Activated CD4-positive, CD25-positive, alpha-beta regulatory T cell treated with anti-CD3 and anti-CD28 coated beads, Interleukin-2, amount 50 U/mL, for 16 hours (primary cell): ENCODE measurements at regions not wholly inside any gene's neighbourhood (a gene's known extent, or its start where the extent isn't known, plus 50 kb on each side); places are given as distances from the start of the nearest gene placed in this dataset.
"Not testable (repeated sequence)": the region's sequence is repeated elsewhere in the genome, so short reads cannot be mapped to it uniquely, and the experiment has no call there.

Experiments used
- DNase-seq: peaks from one replicate; pipeline ENCODE4 v3.0.0-alpha.2; 2020; ENCODE audit warnings: low read depth, low spot score

DNA sequence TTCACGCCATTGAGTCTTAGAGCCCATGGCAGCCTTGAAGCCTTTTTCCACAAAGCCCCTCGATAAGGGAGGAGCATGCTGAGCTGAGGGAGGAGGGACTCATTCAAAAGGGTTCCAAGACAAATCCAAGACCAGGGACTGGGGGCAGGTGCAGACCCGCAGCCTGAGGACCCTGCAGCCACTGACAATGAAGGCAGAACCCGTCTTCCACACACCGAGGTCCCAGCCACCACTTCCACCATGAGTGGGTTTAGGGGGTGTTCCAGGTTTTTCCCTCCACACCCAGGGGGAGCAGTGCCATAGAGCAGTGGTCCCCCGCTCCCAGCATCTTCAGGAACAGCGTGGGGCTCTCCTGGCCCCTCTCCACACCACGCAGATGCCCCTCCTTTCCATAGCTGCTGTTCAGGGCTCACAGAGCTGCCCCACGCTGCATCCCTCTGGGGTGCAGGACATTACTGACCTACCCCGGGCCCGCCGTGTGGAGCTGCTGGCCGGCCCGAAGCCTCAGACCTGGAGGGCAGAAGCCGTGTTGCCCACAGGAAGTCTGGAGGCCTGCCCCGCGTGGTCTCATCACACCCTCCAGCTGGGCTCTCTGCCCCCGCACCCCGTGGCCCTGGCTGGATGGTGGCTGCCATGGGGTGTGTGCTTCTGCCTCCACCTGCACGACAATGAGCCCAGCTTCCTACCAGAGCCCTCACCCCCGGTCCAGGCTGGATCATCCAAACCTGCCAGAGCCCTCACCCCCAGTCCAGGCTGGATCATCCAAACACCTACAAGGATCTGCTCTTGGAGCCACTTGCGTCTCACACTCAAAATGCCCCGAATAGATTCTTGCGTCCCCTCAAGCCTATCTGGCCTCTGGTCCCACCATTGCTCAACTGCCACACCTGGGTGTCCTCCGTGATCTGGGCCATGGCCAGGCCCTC lies 220.0 kb upstream of the TCERG1L start:
- DNase-seq = no peak

DNA sequence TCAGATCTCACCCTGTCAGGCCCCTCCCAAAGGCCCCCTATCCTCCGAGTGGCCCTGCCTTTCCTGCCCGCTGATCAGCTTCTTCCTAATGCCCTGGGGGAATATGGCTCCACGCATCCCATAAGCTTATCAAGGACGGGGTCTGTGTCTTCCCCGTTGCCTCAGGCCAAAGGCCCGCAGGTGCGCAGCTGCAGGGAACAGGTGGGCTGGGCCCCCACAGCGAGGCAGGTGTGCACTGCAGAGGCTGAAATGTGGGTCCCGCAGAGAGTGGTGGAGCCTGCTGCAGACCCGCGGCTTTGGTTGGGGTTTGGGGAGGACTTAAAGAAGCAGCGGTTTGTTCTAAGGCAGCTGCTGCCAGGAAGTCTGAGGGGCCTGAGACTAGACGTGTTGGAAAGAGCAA lies 220.8 kb upstream of the TCERG1L start:
- no peak for DNase-seq

DNA sequence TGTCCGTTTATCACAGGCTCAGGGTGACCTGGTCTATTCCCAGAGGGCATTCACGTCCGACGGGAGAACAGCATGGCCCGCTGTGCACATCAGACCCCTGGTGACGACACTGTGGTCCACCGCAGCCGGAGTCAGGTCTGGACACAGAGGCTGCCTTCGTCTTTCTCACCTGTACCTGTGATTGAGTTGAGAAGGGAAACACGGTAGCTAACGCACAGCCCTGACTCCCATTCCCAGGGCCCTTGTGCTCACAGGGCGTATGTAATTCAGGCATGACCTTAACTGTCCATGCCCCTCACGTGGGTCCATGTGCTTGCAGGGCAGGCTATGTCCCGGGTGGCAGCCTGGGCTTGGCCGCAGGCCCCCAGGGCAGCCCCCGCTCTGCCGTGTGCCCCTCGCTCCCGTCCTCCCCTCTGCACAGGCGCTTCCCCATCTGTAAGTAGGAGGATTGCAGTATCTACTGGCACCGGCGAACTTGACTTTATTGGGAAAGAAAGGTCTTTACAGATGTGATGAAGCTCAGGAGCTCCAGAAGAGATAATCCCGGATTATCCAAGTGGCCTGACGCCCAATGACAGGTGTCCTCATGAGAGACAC lies 221.3 kb upstream of the TCERG1L start:
- DNase-seq = no peak

DNA sequence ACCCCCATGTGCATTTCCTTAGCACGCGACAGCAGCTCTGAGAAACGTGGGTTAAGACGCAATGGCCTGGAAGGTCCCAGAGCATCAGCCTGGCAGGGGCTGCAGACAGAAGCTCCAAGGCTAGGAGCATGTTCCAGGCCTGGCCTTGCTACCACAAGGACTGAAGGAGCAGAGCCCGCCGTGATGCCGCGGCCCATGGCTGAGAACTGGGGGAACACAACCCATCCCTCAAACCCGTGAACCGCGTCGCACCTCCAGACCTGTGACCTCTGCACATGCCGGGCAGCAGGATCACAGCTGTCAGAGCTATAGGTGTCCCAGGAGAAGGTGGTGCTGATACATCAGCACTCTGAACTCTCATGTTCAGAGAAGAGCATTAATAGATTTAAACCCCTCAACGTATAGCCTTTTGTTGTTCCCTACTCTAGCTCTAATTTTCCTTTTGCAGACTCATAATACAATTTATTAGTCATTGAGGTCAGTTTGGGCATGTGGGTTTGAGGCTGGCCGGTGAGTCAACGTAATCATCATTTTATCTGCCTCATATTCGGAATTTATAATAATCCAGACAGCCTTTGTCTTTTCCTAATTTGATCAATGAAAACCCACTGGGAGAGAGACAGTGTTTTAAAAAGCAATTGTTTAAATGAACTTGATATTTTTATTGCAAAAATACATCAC lies 222.5 kb upstream of the TCERG1L start:
- DNase-seq = no peak

DNA sequence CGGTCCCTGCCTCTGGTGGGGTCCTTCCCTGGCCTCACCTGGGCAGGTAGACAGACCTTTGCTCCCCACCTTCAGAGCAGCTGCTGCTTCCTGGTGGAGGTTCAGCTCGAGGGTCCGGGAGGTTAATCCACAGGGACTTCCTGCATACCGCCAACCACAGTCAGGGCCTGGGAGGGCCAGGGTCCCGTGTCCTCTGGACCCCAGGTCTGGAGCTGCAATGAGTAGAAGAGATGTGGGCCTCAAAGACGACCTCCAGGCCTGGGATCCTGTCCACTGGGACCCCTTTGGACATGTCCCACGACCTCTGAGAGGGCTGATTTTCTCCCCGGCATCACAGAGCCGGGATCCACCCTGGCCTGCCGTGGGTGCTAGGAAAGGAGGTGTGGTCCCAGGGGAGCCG lies 223.3 kb upstream of the TCERG1L start:
- no peak for DNase-seq

DNA sequence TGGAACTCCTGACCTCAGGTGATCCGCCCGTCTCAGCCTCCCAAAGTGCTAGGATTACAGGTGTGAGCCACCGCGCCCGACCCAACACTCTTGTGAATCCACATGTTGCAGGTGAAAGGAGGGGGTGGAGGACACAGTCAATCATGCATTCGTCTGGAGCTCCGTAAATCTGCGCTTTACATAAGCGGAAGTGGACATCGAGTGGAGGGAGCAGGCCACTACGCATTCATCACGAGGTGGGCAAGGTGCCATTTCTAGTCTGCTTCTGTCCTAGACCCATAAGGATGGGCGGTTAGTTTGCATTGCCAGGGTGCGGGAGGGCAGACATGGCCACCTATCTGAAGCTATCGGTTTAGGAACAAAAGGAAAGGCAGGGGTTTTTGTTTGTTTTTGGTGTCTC lies 225.2 kb upstream of the TCERG1L start:
- no peak for DNase-seq

DNA sequence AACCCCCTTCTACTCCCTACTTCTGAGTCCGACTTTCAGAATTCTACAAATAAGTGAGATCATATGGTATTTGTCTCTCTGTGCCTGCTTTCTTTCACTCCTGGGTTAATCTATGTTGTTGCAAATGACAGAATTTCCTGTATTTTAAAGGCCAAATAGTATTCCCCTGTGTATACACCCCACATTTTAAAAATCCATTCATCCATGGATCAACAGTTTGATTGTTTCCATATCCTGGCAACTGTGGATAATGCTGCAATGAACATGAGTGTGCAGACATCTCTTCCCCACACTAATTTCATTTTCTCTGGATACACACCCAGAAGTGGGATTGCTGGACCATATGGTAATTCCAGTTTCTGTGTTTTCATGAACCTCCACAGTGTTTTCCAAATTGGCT lies 225.8 kb upstream of the TCERG1L start:
- no peak for DNase-seq

DNA sequence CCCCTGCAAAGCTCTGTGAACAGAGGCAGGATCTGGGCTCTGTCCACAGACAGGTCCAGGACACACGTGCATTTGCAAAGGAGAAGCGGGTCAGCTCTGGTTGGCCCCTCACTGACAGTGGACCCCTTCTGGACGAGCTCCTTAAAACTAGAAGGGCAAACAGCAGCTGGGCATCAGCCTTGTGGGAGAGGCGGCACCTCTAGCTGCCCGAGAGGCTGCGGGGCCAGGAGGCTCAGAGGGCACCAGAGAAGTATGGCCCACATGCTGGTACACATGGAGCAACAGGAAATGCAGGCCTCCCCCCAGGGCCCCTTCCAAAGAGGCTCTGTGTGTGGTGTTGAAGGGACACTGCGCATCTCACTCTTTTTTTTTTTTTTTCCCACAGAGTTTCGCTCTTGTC lies 233.0 kb upstream of the TCERG1L start:
- DNase-seq = no peak

DNA sequence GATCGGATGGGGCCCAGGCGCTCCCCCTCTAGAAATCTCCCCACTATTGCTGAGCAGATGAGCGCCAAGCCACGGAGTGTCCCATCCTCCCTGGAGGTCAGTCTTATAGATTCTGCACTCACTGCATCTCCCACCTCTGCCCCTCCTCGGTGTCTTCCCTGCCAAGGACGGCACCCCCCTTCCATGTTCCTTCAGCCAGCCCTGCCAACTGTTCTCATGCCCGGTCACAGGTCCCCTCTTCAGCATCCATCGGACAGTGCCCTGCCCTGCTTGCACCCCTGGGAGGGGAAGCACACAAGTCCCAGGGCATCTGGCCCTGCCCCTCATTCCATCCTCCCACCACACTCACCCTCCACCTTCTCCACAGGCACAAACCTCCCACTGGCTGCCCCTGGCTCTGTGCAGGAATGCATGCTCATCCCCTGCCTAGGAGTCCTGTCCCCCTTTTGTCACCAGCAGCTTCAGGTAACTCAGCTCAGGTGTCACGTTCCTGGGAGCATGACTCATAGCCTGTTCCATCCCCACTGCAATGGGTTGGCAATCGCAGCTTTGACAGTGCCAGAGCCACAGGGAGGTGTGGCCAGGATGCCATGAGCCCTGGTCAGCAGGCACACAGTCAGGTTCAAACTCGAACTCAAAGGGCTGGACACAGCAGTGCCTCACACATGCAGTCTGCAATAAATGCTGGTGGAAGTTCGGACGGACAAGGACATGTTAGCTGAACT lies 234.7 kb upstream of the TCERG1L start:
- no peak for DNase-seq

DNA sequence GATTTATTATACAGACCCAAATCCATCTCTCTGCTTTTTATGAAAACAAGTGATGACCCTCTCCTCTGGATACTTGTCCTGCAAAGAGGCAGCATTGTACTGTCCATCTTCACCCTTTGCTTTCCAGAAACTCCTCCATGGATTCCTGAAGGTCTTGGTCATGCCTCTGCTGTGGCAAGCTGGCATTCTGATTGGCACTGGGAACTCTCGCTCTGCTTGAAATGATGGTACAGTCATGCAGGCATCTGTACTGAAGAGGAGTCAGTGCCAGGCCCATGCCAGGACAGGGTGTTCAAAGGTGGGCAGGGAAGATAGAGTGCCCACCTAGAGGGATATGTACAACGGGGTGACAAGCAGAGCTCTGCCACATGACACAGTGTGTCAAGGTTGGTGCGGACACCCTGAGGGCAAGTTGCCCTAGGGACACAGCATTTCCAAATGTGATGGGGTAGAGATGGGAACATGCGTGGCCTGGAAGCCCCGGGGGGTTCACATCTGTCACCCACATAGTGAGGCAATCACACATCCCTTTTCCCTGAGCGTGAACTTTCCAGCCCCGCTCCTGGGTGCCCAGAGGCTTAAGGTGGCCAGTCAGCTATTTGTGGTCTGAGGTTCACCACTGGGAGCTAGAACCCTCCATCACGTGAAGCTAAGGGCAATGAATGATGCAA lies 235.7 kb upstream of the TCERG1L start:
- DNase-seq = no peak

DNA sequence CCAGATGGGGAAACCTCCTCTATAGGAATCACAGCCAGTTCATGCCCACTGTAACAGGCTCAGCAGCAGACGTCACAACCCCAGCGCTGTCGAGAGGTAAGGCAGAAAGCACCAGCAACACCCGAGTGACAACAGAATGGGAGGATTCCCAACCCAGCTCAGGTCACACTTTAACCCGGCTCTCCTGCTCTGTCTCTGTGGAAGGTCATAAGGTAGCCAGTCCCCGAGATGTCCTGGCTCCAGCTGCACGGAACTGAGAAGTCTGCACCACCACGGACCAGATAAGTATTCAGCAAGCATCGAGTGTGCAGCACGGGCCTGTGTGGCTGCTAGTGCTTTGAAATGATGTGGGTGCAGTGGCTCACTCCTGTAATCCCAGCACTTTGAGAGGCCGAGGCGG lies 236.7 kb upstream of the TCERG1L start:
- no peak for DNase-seq

DNA sequence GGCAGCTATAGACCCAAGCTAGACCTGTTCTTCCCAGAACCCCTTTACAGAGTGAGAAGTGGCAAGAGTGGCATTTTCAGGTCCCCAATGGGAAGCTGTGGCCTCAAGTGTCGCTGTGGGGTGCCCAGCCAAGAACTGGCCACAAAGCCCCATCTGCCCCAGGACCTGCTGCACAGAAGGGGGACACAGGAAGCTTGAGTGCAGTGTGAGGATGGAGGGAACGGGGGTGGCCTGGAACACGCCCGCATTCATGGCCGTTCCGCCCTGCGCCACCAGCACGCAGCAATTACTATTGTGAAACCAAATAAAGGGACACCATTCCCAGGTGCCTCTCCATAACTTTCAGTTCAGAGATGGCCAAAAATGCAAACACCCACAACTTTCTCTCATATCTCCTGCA lies 237.6 kb upstream of the TCERG1L start:
- no peak for DNase-seq

DNA sequence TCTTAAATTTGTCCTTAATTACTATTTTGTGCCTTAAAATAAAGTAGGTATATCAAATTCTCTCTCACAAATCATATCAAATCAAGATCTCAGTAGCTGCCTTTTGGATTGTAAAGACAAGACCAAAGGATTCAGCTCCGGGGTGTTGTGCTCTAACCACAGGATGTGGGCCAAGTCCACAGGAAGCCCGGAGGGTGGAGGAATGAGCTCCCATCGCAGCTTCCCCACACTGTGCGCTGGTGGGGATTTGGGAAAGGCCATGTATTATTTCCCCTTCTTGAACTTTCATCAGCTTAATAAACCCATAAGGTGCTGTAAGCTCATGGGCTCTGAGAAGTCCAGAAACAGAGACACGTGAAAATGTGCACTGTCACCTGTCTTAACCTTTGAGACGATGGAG lies 241.6 kb upstream of the TCERG1L start:
- no peak for DNase-seq

DNA sequence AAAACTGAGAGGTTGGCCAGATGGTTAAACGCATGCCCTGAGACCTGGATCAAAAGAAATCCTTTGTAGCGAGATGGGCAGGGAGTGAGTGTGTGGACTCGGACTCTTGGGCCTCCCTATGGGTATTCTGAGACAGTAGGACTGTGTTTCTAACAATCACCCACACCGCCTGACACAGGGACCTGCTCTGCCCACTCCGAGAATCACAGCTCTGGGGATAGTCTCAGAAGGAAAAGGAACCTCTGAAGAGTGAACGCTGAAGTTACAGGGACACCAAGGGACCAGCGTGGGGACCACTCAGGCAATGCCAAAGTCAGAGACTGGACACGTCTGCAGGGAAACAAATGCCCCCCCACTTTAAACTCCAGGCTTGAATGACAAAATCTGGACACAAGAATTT lies 242.1 kb upstream of the TCERG1L start:
- DNase-seq = no peak

DNA sequence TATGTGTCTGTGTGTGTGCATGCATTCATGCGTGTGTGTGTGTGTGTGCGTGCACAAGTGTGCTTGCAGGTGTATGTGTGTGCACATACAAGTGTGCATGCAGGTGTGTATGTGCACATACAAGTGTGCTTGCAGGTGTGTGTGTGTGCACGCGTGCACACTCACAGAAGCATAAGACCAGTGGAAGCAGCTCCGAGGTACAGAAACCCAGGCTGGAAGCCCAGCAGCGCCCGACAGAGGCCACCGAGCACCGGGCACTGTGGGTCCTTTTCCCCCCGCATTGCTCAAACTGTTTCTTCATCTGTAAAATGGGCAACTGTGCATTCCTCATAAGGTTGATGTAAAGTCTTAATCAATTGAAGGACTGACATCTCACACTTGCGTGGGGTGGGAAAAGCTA lies 243.3 kb upstream of the TCERG1L start:
- DNase-seq = no peak

DNA sequence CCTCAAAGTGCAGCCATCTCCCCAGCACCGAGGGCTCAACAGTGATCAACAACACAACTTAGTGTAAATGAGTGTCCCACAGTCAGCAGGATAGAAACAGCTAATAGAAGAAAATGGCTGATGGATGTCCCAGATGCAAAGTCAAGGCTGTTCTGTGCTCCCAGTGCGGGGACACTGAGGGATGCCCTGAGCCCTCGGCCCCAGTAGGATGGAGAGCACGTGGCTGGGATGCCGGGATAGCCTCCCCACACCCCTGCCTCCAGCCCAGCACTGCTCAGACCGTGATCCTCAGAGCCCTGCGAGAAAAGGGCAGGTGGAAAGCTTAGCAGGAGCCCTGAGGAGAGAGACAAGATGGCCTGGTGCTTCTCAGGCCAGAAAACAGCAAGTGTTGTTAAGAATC lies 243.9 kb upstream of the TCERG1L start:
- DNase-seq = no peak

DNA sequence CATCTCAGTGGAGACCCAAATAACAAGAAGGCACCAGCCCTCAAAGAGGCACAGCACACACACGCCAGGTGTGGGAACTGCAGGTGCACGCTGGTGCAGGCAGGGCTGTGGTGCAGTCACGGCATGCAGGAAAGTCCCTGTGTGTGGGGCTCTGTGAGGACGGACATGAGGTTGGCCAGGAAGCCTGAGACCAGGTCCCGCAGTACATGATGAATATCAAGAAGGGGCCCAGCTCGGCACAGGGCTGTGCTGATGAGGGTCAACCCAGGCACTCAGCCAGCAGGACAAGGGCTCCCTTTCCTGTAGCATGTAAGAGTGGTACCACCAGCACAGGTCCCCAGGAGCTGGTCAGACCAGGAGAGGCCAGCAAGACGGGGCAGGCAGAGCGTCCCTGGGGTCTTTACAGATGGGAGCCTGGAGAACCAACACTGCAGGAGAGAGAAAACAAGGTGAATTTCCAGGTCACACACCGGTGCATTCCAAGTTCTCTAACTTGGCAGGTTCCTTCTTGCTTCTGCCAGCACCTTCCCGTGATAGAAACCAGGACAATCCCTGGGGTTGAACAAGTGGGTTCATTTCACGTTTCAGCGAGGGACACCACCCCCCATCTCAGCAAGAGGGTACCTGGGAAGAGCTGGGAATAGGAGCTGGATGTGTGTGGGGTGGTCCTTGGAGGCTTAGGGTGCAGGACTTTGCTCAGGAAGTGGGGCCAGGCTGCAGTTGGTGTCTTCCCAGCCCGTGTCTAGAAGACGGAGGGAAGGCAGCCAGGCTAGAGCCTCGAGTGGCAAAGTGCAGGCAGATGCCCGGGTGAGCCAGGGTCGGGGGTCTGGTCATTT lies 244.8 kb upstream of the TCERG1L start:
- no peak for DNase-seq

DNA sequence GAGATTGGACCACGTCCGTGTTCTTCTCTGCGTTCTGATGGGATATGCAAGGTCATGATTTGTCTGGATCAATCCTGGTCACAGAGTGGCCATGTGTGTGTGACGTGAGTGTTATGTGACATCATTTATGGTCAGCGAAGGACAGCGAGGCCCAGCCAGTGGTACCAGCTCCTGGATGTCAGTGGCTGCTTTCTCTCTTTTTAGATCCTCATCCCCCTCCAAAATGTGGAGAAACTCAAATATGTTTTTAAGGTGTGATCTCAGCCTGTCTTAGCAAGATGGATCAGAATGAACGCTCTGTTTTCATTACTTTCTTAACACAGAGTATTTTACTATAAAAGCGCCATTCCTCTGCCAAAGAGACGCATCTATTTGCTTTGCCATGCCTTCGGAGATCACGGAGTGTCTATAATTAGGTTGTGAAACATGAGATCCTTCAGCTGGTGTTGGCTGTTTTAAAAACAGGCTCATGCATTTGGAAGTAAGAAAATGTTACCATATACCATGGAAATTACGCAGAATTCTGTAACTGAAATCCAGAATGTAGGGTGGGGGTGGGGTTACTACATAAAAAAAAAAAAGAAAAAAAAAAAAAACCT lies 245.5 kb upstream of the TCERG1L start:
- no peak for DNase-seq

DNA sequence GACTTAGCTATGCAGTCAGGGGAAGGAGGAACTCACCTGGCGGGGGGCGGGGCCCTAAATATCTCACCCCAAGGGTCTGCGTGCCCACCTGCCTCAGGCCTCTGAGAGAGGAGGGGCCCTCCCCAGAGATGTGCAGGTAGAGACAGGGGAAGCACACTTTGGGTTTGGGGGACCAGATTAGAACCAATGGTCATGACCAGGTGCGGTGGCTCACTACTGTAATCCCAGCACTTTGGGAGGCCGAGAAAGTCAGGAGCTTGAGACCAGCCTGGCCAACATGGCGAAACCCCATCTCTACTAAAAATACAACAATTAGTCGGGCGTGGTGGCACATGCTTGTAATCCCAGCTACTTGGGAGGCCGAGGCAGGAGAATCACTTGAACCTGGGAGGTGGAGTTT lies 246.4 kb upstream of the TCERG1L start:
- not testable (repeated sequence) for DNase-seq

DNA sequence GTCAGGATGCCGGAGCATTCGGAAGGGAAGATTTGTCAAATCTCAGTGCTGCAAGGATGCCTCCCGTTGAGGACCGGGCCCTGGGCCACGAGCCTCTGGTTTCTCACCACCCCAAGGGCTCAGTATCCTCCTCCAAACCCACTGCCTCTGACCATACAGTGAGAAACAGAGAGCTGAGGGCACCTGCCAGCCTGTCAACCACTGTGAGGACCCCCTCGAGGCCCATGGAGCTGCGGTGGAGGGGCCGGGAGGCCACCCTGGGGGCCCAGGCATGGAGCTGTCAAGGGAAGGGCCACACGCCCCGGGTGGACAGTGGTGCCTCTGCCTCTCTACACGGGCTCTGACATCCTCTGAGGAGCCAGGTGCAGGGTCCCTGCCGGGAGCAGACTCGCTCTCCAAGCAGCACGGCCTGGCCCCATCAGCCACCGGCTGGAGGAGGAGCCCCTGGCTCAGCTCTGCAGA lies 248.0 kb upstream of the TCERG1L start:
- no peak for DNase-seq
